DMS79 treated with DMSO at 0.1 percent for 48 hours (cell line): ENCODE measurements at regions not wholly inside any gene's neighbourhood (a gene's known extent, or its start where the extent isn't known, plus 50 kb on each side); places are given as distances from the start of the nearest gene placed in this dataset.
"Not testable (repeated sequence)": the region's sequence is repeated elsewhere in the genome, so short reads cannot be mapped to it uniquely, and the experiment has no call there.

Experiments
- DNase-seq: peaks from one replicate; lab custom pipeline; 2025; lab: John Stamatoyannopoulos, UW

- DNase-seq, result no peak
Measured at GRCh38 chr2:76257802-76258201, 547.1 kb upstream of the GCFC2 start.

- DNase-seq, result no peak
Measured at GRCh38 chr2:76256458-76257088, 545.9 kb upstream of the GCFC2 start.

GRCh38 chr2:76252704-76253103 lies 542.0 kb upstream of the GCFC2 start:
- DNase-seq, result no peak

- no peak for DNase-seq
Measured at GRCh38 chr2:76251342-76251741, 540.6 kb upstream of the GCFC2 start.

- no peak for DNase-seq
Measured at GRCh38 chr2:76247006-76247405, 536.3 kb upstream of the GCFC2 start.

GRCh38 chr2:76211991-76212985 lies 501.6 kb upstream of the GCFC2 start:
- no peak for DNase-seq

- no peak for DNase-seq
Measured at GRCh38 chr2:76210551-76210950, 499.8 kb upstream of the GCFC2 start.

- DNase-seq, result no peak
Measured at GRCh38 chr2:76204048-76204447, 493.3 kb upstream of the GCFC2 start.

GRCh38 chr2:76202866-76203265 lies 492.2 kb upstream of the GCFC2 start:
- DNase-seq, result no peak

GRCh38 chr2:76197842-76198448 lies 487.2 kb upstream of the GCFC2 start:
- no peak for DNase-seq

GRCh38 chr2:76197428-76197827 lies 486.7 kb upstream of the GCFC2 start:
- no peak for DNase-seq

GRCh38 chr2:76194031-76194775 lies 483.5 kb upstream of the GCFC2 start:
- DNase-seq, result no peak

- no peak for DNase-seq
Measured at GRCh38 chr2:76193089-76193488, 482.4 kb upstream of the GCFC2 start.

GRCh38 chr2:76188334-76189008 lies 477.8 kb upstream of the GCFC2 start:
- DNase-seq, result no peak

- DNase-seq, result no peak
Measured at GRCh38 chr2:76187415-76187814, 476.7 kb upstream of the GCFC2 start.

- no peak for DNase-seq
Measured at GRCh38 chr2:76180676-76181075, 470.0 kb upstream of the GCFC2 start.

- no peak for DNase-seq
Measured at GRCh38 chr2:76178610-76179009, 467.9 kb upstream of the GCFC2 start.

- no peak for DNase-seq
Measured at GRCh38 chr2:76175295-76175694, 464.6 kb upstream of the GCFC2 start.

- no peak for DNase-seq
Measured at GRCh38 chr2:76174505-76174904, 463.8 kb upstream of the GCFC2 start.

- not testable (repeated sequence) for DNase-seq
Measured at GRCh38 chr2:76173206-76173605, 462.5 kb upstream of the GCFC2 start.

- DNase-seq, result not testable (repeated sequence)
Measured at GRCh38 chr2:76172154-76172595, 461.5 kb upstream of the GCFC2 start.
